ENCODE measurements at regions not wholly inside any gene's neighbourhood (a gene's known extent, or its start where the extent isn't known, plus 50 kb on each side); places are given as distances from the start of the nearest gene placed in this dataset.

DNA sequence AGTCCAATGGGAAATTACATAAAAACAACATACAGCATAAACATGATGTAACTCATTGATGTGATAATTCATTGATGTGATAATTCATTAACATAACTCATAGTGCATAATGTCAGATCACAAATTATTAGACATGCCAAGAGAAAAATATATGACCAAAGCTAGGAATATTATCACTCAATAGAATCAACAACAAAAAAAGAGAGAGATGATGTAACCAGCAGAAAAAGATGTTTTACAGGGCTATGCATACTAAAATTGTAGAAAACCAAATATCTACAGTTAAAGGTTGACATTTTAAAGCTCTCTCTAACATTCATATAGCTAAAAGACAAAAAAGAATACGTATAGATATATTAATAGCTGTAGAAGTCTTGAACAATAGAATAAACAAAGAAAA, 1067.2 kb upstream of the ADGRB3 start:
- no peak overlapping the region for H2BK15ac ChIP-seq (ENCODE audit: low read length)
- POLR2A ChIA-PET (ENCODE audit: partially characterized antibody) = no interaction called here
- H3K14ac ChIP-seq (ENCODE audit: insufficient read length) = no peak overlapping the region
- WGBS, 2 experiments (ENCODE audit: extremely low coverage in 1 of 2, insufficient coverage in 1 of 2, insufficient read length in 1 of 2, insufficient replicate concordance in 2 of 2, low coverage in 1 of 2, low lambda C conversion rate in 2 of 2, missing lambda C conversion rate in 1 of 2) = 89% methylated on average over 1 of the region's 1 CpG; no CpG with 5 or more reads in 1 of the 2 experiments
- H3K4me3 ChIP-seq (ENCODE audit: extremely low read depth in 1 of 4, insufficient read depth in 2 of 4, low read depth in 3 of 4, low read length in 4 of 4) = no peak overlapping the region
- no peak overlapping the region for H3K4ac ChIP-seq (replicated peaks; ENCODE audit: insufficient read length, low read depth, low read length)
- no peak overlapping the region for H3K23ac ChIP-seq (ENCODE audit: insufficient read length)
- no peaks in the 10 kb centered on the region for H3K4me1 ChIP-seq (replicated peaks in 1 of 4; ENCODE audit: control insufficient read depth in 3 of 4, insufficient read depth in 4 of 4, low read length in 3 of 4)
- no peak overlapping the region for H4K91ac ChIP-seq (replicated peaks; ENCODE audit: insufficient read length, low read length)
- no peak overlapping the region for H2BK20ac ChIP-seq (ENCODE audit: low read length)
- H3K56ac ChIP-seq (replicated peaks; ENCODE audit: insufficient read length, low read depth, low read length) = no peak overlapping the region
- H2BK120ac ChIP-seq (replicated peaks; ENCODE audit: low read depth, low read length) = no peak overlapping the region
- H3K36me3 ChIP-seq (ENCODE audit: control insufficient read depth in 2 of 4, insufficient read depth in 4 of 4, low read length in 3 of 4) = no peaks in the 10 kb centered on the region
- no peaks in the 10 kb centered on the region; a peak in 2 of 4 replicates for H3K9me3 ChIP-seq (ENCODE audit: insufficient read depth in 2 of 2, low read depth in 1 of 2, low read length in 1 of 2)
- no peaks in the 10 kb centered on the region for H4K20me1 ChIP-seq (replicated peaks in 1 of 2; ENCODE audit: control insufficient read depth in 1 of 2, insufficient read depth in 2 of 2, low read length in 2 of 2)
- no peak overlapping the region for H3K4me2 ChIP-seq (ENCODE audit: insufficient read depth in 1 of 2, low read depth in 2 of 2, low read length in 2 of 2)
- H2BK12ac ChIP-seq (ENCODE audit: low read depth, low read length) = no peak overlapping the region
- CTCF ChIA-PET (ENCODE audit: partially characterized antibody) = no interaction called here
- no peak overlapping the region for H2AK5ac ChIP-seq (ENCODE audit: low read depth, low read length)
- H3K79me2 ChIP-seq (ENCODE audit: control insufficient read depth in 1 of 2, insufficient read depth in 2 of 2, low read length in 2 of 2) = no peaks in the 10 kb centered on the region
- no peak for DNase-seq (ENCODE audit: low read depth in 1 of 2, low spot score in 2 of 2)
- H2AFZ ChIP-seq (ENCODE audit: low read length) = no peak overlapping the region
- H3K79me1 ChIP-seq (ENCODE audit: low read depth, low read length) = no peaks in the 10 kb centered on the region
- no peak overlapping the region for H3K9ac ChIP-seq (replicated peaks in 1 of 4; ENCODE audit: extremely low read depth in 1 of 4, low read depth in 3 of 4, low read length in 3 of 4)
- no peak overlapping the region for H4K8ac ChIP-seq (ENCODE audit: extremely low read depth, insufficient read depth, low read length)
- FAIRE-seq = no peak
- no peak overlapping the region for H3K18ac ChIP-seq (ENCODE audit: extremely low read depth, low read length)
- H3K23me2 ChIP-seq (ENCODE audit: low read depth, low read length) = no peaks in the 10 kb centered on the region
- no peak overlapping the region for H4K5ac ChIP-seq (ENCODE audit: insufficient read length, low read depth, low read length)
- no peak overlapping the region for H3K27ac ChIP-seq (ENCODE audit: low read depth, low read length)
- no peaks in the 10 kb centered on the region for H3K27me3 ChIP-seq (replicated peaks in 1 of 4; ENCODE audit: control insufficient read depth in 3 of 4, extremely low read depth in 1 of 4, insufficient read depth in 3 of 4, low read length in 3 of 4)
- no peak overlapping the region for H2BK5ac ChIP-seq (ENCODE audit: low read depth, low read length)
- TF ChIP-seq RBBP5 (IDR thresholded peaks at IDR 0.05; ENCODE audit: borderline replicate concordance, low read depth, low read length) (no peak), CBX5 (IDR thresholded peaks at IDR 0.05; ENCODE audit: low read depth, low read length) (no peak), RAD21 (IDR thresholded peaks at IDR 0.05 in 1 of 2, conservative IDR thresholded peaks at IDR 0.05 in 1 of 2; ENCODE audit: low read depth in 2 of 2, low read length in 2 of 2) (no peak), SUZ12 (IDR thresholded peaks at IDR 0.05; ENCODE audit: low read length) (no peak), HDAC2 (IDR thresholded peaks at IDR 0.05; ENCODE audit: borderline replicate concordance in 1 of 2, low read depth in 2 of 2, low read length in 2 of 2) (no peak), POLR2A (IDR thresholded peaks at IDR 0.05; ENCODE audit: control extremely low read depth in 1 of 2, low read depth in 2 of 2, low read length in 2 of 2) (no peak)

All from H1 (cell line).